A549 (cell line): ENCODE measurements at regions not wholly inside any gene's neighbourhood (a gene's known extent, or its start where the extent isn't known, plus 50 kb on each side); places are given as distances from the start of the nearest gene placed in this dataset.

ENCODE experiments used
- ATAC-seq, 2 experiments: fragments of 200-7000 bp in 1 of 2; fragments of >200 bp in 1 of 2; cut with Nextera tagmentation in 1 of 2; cut with Tn5 transposase in 1 of 2; 3 replicates each; pipeline versions ENCODE4 v1.8.0 to v1.9.1; 2018 to 2020; ENCODE audit warnings: mild to moderate bottlenecking in 1 of 2, moderate library complexity in 1 of 2
- CTCF ChIA-PET: fragments of 300-600 bp; sonication (Branson Sonifier 250); formaldehyde crosslinking; extraction: SDS; loops from one replicate; lab custom pipeline; 2021; ENCODE audit warnings: antibody characterized with exemption, inconsistent platforms; lab: Yijun Ruan, JAX
- POLR2A ChIA-PET: fragments of 350-600 bp; formaldehyde crosslinking; extraction: SDS; loops from one replicate; lab custom pipeline; 2021; ENCODE audit warnings: antibody characterized with exemption, inconsistent platforms; lab: Yijun Ruan, JAX
- DNase-seq, 2 experiments: peaks; one replicate each; pipeline versions ENCODE4 v3.0.0 to v3.0.0-alpha.2; 2011 to 2016; ENCODE audit warnings: low read depth in 1 of 2, low spot score in 1 of 2
- FAIRE-seq: peaks from 2 replicates; lab custom pipeline; 2011; peaks lifted over from hg19 to GRCh38; lab: Jason Lieb, UNC
- H3K27ac ChIP-seq, 2 experiments: fragments of >200 bp; sonication (Bioruptor Twin); formaldehyde crosslinking; 3 replicates each; pipeline ENCODE4 v1.5.1; 2016 to 2017
- H3K4me1 ChIP-seq: fragments of >200 bp; sonication (Bioruptor Twin); formaldehyde crosslinking; 3 replicates; pipeline ENCODE4 v1.6.1; 2016
- H3K4me2 ChIP-seq: fragments of >200 bp; sonication (Bioruptor Twin); formaldehyde crosslinking; 3 replicates; pipeline ENCODE4 v1.6.1; 2016
- H3K4me3 ChIP-seq: fragments of >200 bp; sonication (Bioruptor Twin); formaldehyde crosslinking; 3 replicates; pipeline ENCODE4 v1.5.1; 2016
- H3K9me3 ChIP-seq: fragments of >200 bp; sonication (Bioruptor Twin); formaldehyde crosslinking; 3 replicates; pipeline ENCODE4 v1.6.1; 2016
- BCL3 ChIP-seq: fragments of >200 bp; sonication (Bioruptor Twin); formaldehyde crosslinking; IDR thresholded peaks from 3 replicates; pipeline ENCODE4 v1.6.1; 2016
- CBX2 ChIP-seq: fragments of 200-600 bp; sonication (generic); IDR thresholded peaks from 2 replicates; pipeline ENCODE4 v1.6.1; 2016; ENCODE audit warnings: low read depth, mild to moderate bottlenecking, borderline replicate concordance
- CBX8 ChIP-seq: fragments of 200-600 bp; sonication (generic); IDR thresholded peaks from 2 replicates; pipeline ENCODE4 v1.6.1; 2016
- CTCF ChIP-seq: fragments of >200 bp; sonication (Bioruptor Twin); formaldehyde crosslinking; IDR thresholded peaks from 3 replicates; pipeline ENCODE4 v1.5.1; 2016
- EHF ChIP-seq: fragments of 250-450 bp; sonication (Bioruptor Pico); IDR thresholded peaks from 2 replicates; pipeline ENCODE4 v1.5.0; 2020; ENCODE audit warnings: mild to moderate bottlenecking
- EHMT2 ChIP-seq: fragments of 200-600 bp; sonication (generic); IDR thresholded peaks from 2 replicates; pipeline ENCODE4 v1.6.1; 2016; ENCODE audit warnings: antibody characterized with exemption, low read depth, mild to moderate bottlenecking, moderate library complexity
- FOSB ChIP-seq: fragments of 250-450 bp; sonication (Bioruptor Pico); IDR thresholded peaks from 2 replicates; pipeline ENCODE4 v1.5.0; 2020; ENCODE audit warnings: mild to moderate bottlenecking, moderate library complexity
- FOSL2 ChIP-seq, 2 experiments: fragments of 450-650 bp in 1 of 2; fragments of >200 bp in 1 of 2; sonication (Bioruptor Twin) in 1 of 2; formaldehyde crosslinking; IDR thresholded peaks; 2 replicates each; pipeline versions ENCODE4 v1.5.0 to v1.6.1; 2016 to 2020; ENCODE audit warnings: mild to moderate bottlenecking in 1 of 2, moderate library complexity in 1 of 2
- HES2 ChIP-seq: fragments of >200 bp; sonication (Bioruptor Twin); formaldehyde crosslinking; IDR thresholded peaks from 2 replicates; pipeline ENCODE4 v1.6.1; 2016
- HMGXB4 ChIP-seq: fragments of 250-450 bp; sonication (Bioruptor Pico); IDR thresholded peaks from 2 replicates; pipeline ENCODE4 v1.5.0; 2021; ENCODE audit warnings: mild to moderate bottlenecking, moderate library complexity, borderline replicate concordance
- HOXB13 ChIP-seq: fragments of 250-450 bp; sonication (Bioruptor Pico); IDR thresholded peaks from 2 replicates; pipeline ENCODE4 v1.5.0; 2020; ENCODE audit warnings: low read depth, mild to moderate bottlenecking, moderate library complexity
- HOXB5 ChIP-seq: fragments of 250-450 bp; sonication (Bioruptor Pico); IDR thresholded peaks from 2 replicates; pipeline ENCODE4 v1.5.0; 2020; ENCODE audit warnings: mild to moderate bottlenecking, moderate library complexity
- JUNB ChIP-seq: fragments of >200 bp; sonication (Bioruptor Twin); formaldehyde crosslinking; IDR thresholded peaks from 2 replicates; pipeline ENCODE4 v1.6.1; 2016
- KDM5A ChIP-seq: fragments of 200-600 bp; sonication (generic); IDR thresholded peaks from 2 replicates; pipeline ENCODE4 v1.6.1; 2016; ENCODE audit warnings: antibody characterized with exemption, mild to moderate bottlenecking
- MAX ChIP-seq: IDR thresholded peaks from 2 replicates; pipeline ENCODE4 v1.6.1; 2012
- MAZ ChIP-seq: fragments of 150-350 bp; IDR thresholded peaks from 2 replicates; pipeline ENCODE4 v1.6.1; 2014; ENCODE audit warnings: antibody characterized with exemption, low read depth, low read length, borderline replicate concordance
- PHF8 ChIP-seq: fragments of 200-600 bp; sonication (generic); IDR thresholded peaks from 2 replicates; pipeline ENCODE4 v1.6.1; 2016; ENCODE audit warnings: low read depth, mild to moderate bottlenecking, antibody characterized with exemption, moderate library complexity, borderline replicate concordance
- RARB ChIP-seq: fragments of 250-450 bp; sonication (Bioruptor Pico); IDR thresholded peaks from 2 replicates; pipeline ENCODE4 v1.8.0; 2021; ENCODE audit warnings: mild to moderate bottlenecking, moderate library complexity
- REST ChIP-seq: fragments of 200-600 bp; sonication (generic); IDR thresholded peaks from 2 replicates; pipeline ENCODE4 v1.6.1; 2016; ENCODE audit warnings: antibody characterized with exemption, mild to moderate bottlenecking, moderate library complexity
- RFX5 ChIP-seq: fragments of 450-650 bp; IDR thresholded peaks from 2 replicates; pipeline ENCODE4 v1.7.1; 2014; ENCODE audit warnings: antibody characterized with exemption, mild to moderate bottlenecking, moderate library complexity
- SREBF2 ChIP-seq: fragments of 450-650 bp; IDR thresholded peaks from 2 replicates; pipeline ENCODE4 v1.6.1; 2014; ENCODE audit warnings: mild to moderate bottlenecking, moderate library complexity
- WGBS: methylation state at CpG from one replicate; pipeline ENCODE4 v1.1.6; 2017; ENCODE audit errors: missing lambda C conversion rate; 5-methylcytosine and 5-hydroxymethylcytosine counted together

- TF ChIP-seq RFX5: no peak
- TF ChIP-seq EHMT2: no peak
- TF ChIP-seq PHF8: no peak
- no peak for TF ChIP-seq CBX2
- TF ChIP-seq HOXB5: no peak
- no peak for TF ChIP-seq HES2
- TF ChIP-seq HOXB13 (CRISPR knock-in tag): no peak
- no peak for TF ChIP-seq SREBF2
- no peak for TF ChIP-seq BCL3
- Histone ChIP-seq H3K4me1 (no peaks in the 10 kb centered on the region), H3K9me3 (no peaks in the 10 kb centered on the region), H3K4me3 (no peak overlapping the region), H3K27ac (no peak overlapping the region), H3K4me2 (no peak overlapping the region)
- DNase-seq (no peak), FAIRE-seq (no peak), ATAC-seq (no peak)
- ChIA-PET POLR2A (no interaction called here), CTCF (no interaction called here)
- WGBS: 63% methylated on average over 3 of the region's 3 CpGs
These were observed 138.6 kb upstream of the NCK2 start for GRCh38 chr2:105606081-105606480.

- H3K27ac ChIP-seq: no peak overlapping the region
- no peak for DNase-seq
- ChIA-PET CTCF (interaction anchor here (0.6 kb wide), 1 partner anchor 285 kb away, joined by 3 read pairs; no protein-coding TSS in a partner anchor), POLR2A (no interaction called here)
- no peak overlapping the region for H3K4me3 ChIP-seq
- H3K4me1 ChIP-seq: no peaks in the 10 kb centered on the region
- WGBS: 43% methylated on average over 3 of the region's 3 CpGs
- no peak for ATAC-seq
- TF ChIP-seq RARB (no peak), HOXB5 (no peak), RFX5 (no peak), KDM5A (no peak), MAZ (no peak), FOSB (CRISPR knock-in tag) (no peak), HMGXB4 (CRISPR knock-in tag) (no peak), REST (no peak), CBX2 (no peak), JUNB (no peak), CBX8 (no peak), FOSL2 (IDR thresholded peaks at IDR 0.05) (no peak), FOSL2 (CRISPR knock-in tag; IDR thresholded peaks at IDR 0.05) (no peak), EHF (CRISPR knock-in tag) (no peak), MAX (no peak), BCL3 (no peak), CTCF (no peak)
- no peak for FAIRE-seq
- H3K4me2 ChIP-seq: no peak overlapping the region
- H3K9me3 ChIP-seq: no peaks in the 10 kb centered on the region
These were observed 139.8 kb upstream of the NCK2 start for GRCh38 chr2:105604938-105605337.
